HG02885 (cell line): ENCODE measurements at regions not wholly inside any gene's neighbourhood (a gene's known extent, or its start where the extent isn't known, plus 50 kb on each side); places are given as distances from the start of the nearest gene placed in this dataset.
"Not testable (repeated sequence)": the region's sequence is repeated elsewhere in the genome, so short reads cannot be mapped to it uniquely, and the experiment has no call there.

Experiments used
- ATAC-seq: cut with Tn5 transposase; IDR thresholded peaks from one replicate; pipeline ENCODE4 v1.9.1; 2021; ENCODE audit warnings: mild to moderate bottlenecking; ENCODE audit not compliant: unreplicated experiment, poor library complexity

DNA sequence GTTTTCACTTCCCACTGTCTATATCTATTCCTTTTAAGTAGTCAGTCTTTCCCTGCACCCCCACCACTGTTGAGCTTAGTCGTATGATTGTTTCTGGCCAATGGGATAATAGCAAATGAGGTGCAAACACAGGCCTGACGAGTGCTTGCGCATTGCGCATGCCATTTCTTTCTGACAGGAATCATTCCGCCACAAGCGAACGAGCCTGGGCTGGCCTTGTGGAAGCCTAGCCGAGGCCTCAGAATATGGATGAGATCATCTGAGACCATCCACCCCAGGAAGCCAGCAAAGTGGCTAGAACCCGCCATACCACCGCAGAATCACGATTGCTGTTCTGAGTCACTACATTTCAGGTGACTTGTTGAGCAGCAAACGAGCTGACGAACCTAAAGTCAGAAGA is 52.2 kb upstream of the PRL start:
- no peak for ATAC-seq

DNA sequence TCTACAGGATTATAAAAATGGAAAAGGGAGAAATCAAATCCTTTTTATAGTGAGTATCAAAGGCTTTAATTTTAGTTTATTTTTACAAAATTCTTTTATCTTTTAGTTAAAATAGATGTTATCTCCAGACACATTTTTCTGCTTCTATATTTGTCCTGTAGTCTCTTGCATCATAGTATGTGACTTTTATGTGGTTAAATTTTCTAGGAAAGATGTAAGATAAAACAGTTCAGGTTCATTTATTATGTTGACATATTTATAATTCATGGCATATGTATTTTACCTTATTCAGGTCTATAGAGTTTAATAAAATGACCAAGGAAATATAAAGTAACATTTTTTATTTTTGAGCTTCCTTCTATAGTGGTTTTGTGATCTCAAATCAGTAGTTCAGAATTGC is 52.7 kb upstream of the PRL start:
- ATAC-seq: no peak

DNA sequence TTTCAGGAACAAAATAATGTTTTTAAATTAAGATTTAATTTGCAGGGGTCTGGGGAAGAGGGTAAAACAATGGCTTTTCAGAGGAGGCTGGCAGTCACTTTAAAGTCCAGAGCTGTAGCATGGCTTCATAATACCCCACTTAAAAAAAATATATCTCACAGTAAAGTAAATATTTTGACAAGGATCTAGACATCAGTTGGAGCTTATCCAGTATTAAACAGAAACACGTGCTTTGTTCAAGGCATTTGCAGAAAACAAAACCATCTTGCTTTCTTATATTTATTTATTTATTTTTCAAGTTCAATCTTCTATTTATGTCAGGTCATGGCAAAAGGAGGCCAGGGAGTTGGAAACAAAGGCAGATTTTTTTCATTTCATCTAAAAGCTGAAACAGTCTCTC is 53.3 kb upstream of the PRL start:
- ATAC-seq: no peak

DNA sequence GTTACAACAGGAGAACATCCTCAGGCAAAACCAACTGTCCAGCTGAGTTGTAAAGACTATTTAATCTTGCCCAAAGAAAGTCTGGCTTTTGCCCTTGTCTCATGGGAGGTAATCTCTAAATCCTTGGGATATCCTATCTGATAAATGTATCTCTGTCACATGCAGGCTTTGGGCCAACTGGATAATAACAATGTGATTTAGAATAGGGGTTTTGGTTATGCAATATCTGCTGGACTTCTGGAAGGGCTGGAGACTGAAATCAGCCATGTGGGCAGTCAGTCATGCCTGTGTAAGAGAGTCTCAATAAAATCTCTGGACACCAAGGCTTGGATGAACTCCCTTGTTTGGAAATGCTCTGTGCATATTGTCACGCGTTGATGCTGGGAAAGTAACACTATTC is 56.3 kb upstream of the PRL start:
- no peak for ATAC-seq

DNA sequence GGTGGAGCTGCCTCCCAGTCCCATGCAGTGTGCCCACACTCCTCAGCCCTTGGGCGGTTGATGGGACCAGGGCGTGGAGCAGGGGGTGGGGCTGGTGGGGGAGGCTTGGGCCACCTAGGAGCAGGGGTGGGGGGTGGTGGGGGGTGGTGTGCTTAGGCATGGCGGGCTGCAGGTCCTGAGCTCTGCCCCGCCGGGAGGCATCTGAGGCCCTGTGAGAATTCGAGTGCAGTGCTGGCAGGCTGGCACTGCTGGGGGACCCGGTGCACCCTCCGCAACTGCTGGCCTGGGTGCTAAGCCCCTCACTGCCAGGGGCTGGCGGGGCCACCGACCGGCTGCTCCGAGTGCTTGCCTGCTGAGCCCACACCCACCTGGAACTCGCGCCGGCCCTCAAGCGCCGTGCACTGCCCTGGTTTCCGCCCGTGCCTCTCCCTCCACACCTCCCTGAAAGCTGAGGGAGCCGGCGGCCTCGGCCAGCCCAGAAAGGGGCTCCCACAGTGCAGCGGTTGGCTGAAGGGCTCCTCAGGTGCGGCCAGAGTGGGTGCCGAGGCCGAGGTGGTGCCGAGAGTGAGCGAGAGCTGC is 59.6 kb upstream of the PRL start:
- no peak for ATAC-seq

DNA sequence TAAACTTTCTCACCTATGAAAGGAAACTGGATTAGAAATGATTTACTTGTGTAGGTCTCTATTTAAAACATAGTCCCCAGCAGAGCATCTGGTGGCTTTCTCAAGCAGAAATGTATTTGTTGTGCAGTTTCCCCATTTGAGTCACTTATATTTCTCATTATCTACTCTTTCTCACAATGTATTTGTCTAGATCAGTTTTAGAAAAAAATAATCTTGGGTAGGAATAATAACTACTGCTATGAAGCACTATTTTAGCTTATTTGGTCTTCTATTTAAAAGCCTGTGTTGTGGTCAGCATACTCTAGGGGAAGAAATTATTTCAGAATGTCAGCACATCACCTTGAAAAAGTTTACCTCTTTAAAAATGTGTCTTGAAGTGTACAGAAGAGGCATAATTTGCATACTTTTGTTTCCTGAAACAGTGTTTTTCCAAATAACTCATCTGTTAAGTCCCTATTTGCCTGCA is 60.9 kb upstream of the PRL start:
- ATAC-seq: peak; percentile 79

DNA sequence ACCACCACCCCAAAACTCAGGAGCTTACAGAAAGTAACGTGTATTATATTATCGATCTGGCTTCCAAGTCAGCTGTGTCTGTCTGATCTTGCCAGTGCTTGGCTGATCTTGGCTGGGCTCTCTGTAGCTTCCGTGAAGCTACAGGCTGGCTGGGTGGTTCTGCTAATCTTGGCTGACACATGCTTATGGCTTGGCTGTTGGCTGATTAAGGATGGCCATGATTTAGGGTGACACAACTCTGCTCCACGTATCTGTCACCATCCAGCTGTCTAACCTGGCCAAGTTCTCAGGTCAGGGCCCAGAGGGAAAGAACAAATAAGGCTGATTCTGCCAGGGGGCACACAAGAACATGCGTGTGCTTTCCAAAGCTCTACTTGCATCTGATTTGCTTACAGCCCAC is 64.7 kb upstream of the PRL start:
- ATAC-seq: no peak

DNA sequence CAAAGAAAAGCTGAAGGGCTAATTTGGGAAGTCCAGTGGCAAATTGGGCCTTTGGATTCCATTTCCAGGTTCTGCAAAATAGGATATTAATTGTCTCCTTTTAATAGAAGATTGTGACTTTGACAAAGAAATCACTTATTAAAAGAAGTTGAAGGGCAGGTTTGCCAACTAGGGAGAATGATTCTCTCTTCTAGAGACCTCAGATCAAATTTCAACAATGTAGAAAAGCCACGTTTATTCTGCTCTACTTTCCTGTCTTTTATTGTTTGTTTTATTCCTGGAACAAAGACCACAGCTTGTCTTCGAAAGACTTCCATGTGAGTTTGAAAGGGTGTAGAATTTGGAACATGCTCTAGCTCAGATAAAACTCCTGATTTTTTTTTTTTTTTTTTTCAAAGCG is 65.5 kb upstream of the PRL start:
- ATAC-seq: no peak

DNA sequence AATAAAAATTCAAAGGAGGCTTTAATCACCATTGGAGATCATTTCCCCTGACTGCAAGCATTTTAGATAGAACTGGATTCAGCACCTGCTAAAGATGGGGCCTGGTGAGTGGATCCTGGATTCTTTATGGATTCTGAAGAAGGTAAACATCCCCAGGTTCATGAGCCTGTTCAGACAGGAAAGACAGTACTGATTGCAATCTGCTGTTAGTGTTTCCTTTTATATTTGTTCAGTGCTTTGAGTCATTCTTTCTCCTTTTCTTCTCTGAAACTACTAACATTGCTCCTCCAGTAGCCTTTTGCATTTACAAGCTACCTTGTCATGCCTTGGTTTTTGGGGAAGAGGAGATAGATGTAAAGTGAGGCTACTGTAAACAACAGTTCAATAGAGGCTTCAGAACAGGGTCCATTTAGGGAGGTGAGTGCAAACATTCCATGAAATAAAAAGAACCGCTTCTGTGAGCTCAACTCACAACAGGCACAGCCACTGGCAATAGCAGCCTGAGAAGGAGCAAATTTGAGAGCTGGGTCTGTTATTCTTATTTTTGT is 66.4 kb upstream of the PRL start:
- no peak for ATAC-seq

DNA sequence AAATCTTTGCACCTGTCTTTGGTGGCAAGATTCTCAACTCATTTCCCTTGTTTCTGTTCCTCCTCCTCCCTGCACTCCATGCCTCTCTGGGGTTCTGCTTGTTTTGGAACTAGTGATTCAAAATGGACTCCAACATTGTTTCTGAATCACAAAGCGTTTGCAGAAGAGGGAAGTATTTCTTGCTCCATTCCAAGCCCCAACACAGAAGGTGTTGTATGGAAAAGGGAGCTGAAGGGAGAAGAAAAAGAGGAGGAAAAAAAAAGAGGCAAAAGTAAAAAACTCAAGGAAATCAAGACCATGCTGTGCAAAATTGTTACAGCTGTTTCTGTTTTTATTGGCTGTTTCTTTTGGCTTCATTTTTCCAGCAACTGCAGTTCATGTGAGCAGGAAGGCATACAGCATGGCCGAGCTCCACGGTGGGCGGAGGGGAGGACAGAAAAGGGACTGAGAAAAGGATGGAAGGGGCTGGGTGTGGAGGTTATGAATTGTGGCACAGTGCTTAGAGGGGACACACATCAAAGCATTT is 66.9 kb upstream of the PRL start:
- ATAC-seq: no peak

DNA sequence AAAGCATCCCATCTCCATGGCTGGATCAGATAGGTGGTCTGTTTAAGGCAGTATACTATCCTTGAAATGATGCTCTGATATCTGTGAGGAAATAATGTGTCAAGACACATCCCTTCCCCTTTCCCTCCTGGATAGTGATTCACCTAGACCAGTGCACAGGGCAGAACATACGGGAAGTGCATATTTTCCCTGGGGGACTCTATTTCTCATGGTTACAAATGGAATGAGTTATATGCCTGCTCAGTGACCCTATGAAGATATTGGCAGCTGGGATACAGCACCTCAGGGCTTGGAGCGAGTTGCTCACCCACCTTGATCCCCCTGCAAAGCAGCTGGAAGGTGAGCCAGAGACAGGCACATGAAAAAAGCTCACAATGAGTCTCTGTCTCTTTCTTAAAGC is 67.5 kb upstream of the PRL start:
- ATAC-seq: no peak

DNA sequence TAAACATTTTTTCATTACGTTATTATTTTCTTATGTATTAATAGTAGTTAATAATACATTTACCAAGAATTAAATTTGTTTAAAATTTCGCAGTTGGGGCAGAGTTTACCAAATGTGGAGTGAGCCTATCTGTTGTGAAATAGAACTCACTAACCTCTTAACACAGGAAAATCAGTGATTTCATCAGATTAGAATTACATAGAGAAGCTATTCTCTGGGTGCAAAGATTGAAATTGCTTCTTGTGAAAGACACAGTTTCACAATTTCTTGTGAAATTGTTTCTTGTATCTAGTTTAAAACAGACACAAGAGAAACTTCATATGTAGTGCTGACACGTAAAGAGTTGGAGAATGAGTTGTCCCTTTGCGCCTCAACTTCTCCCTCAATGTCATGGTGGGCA is 69.4 kb upstream of the PRL start:
- no peak for ATAC-seq

DNA sequence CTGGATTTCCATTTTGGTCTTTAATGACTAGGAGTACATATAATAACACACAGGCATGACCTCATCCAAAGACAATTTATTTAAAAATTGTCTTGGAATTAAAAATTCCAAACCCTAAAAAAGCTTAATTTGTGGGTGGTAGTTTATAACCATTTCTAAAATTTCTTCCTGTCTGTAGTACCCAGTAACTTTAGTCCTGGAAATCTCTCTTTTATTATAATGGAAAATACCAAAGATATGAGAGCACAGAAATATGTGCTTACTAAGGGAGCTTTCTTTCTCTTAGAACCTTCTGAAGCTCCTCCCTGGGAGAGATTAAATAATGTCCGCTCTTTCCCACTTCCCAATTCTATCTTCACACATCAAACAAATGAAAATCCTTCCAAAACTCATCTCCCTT is 70.5 kb upstream of the PRL start:
- ATAC-seq: no peak

DNA sequence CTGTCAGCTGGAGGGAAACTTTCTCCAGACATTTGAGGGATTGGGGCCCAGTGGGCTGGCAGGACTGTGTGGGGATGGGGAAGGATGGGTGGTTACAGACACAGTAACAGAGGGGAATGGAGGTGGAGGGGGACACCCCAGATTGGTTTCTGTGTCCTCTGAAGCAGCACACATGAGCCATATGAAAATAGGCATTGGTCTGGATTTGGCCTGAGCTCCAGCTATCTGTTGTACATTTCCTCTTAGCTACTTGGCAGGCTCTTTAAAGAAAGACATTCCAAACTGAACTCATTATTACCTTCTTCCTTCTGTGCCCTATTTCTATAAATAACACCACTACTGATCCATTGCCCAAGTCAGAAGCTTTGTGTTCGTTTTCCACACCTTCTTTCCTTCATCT is 72.0 kb upstream of the PRL start:
- no peak for ATAC-seq

DNA sequence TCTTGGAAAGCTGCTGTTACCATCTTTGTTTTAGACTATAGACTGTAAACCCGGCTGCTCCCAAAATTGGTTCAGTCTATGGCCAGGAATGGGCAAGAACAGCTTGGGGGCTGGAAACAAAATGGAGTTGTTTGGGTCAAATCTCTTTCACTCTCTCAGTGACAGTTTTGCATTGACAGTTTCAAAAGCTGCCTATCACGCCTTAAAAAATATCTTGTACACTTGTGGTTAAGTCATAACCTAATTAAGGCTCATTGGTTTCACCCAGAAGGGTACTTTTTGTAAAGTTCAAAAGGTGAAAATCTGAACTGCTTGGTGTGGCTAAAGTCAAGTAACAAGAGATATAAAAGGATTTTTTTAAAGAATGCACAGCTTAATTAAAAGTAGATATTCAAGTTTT is 76.1 kb upstream of the PRL start:
- ATAC-seq: peak; percentile 92

DNA sequence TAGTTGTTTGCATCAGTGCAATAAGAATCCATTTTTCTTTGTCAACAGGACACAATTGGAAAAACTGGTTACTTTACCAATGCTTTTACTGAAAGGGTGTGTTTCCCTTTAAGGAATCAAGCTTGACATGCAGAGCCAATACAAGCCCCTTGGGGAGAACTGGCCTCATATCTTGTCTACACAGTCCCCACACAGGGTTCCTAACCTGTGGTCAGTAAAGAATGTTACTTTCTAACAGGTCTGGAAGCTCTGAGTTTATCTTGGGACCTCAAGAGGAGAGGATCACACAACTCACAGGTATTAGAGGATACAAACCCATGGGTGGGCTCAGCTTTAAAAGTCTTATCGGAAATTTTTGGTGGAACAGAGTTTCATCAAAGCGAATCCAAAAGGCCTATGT is 78.1 kb upstream of the PRL start:
- ATAC-seq: not testable (repeated sequence)

DNA sequence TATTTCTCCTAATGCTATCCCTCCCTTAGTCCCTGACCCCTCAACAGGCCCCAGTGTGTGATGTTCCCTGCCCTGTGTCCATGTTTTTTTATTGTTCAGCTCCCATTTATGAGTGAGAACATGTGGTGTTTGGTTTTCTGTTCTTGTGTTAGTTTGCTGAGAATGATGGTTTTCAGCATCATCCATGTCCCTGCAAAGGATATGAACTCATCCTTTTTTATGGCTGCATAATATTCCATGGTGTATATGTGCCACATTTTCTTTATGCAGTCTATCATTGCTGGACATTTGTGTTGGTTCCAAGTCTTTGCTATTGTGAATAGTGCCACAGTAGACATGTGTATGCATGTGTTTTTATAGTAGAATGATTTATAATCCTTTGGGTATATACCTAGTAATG is 79.5 kb upstream of the PRL start:
- not testable (repeated sequence) for ATAC-seq

DNA sequence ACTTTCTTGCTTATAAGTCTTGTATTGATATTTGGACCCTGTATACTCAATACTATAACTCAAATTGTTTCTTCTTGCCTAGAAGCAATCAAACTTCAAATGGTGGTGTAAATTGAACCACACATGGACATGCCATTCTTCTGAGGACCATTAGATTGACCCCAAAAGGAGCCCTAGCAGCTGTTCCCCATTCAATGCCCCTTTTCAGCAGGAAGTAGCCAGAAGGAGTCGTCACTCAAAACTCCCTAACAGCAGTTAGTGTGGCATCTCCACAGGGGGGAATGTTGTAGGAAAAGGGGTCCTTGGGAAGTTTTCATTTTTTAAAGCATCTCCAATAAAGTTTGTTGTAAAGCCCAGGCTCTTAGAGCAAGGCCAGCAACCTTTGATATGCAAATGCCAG is 81.7 kb upstream of the PRL start:
- ATAC-seq: not testable (repeated sequence)

DNA sequence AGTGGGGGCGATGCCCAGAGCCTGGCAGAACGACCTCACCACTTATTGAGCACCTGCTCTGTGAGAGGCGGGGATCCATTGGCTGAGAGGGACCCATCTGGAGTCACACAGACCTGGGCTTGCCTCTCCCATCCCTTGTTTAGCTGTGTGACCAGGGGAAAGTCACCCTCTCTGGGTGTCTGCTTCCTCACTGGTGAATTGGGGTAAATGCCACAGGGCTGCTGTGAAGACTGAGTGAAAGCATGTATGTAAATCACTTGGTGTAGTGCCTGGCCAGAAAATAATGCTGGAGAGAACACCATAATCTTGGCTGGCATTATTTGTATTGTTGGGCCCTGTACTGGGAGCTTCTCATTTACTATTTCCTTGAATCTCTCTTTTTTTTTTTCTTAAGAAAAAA is 83.4 kb upstream of the PRL start:
- ATAC-seq: peak; percentile 57

DNA sequence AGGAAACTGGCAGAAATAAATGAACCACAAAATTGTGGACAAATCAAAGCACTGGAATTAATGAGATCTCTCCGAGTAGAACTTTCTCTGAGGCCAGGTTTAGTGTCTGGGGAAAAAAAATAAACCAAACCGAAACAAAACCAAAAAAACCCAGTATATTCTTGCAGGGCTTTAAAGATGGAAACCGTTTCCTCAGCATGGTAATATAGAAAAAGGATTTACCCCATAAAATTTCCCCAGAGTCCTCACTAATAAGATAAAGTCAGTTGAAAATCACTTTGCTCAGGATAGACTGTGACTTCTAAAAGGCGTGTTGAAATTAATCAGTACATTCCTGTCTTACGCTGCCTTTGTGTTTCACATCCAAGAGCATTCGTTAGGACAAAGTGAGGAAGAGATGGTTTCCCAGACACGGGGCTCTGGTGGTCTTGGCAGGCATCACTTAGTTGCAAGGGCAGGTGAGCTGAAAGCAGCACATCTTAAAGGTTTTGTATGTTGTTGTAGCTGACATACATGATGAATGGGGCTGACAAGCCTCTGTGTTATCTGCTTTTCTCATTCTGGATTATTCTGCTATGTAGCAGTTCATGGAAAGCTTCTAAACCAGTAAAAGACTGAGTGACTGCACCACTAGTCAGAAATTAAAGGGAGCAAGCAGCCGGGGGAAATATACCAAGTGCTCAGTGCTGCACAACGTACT is 85.2 kb upstream of the PRL start:
- ATAC-seq: no peak

DNA sequence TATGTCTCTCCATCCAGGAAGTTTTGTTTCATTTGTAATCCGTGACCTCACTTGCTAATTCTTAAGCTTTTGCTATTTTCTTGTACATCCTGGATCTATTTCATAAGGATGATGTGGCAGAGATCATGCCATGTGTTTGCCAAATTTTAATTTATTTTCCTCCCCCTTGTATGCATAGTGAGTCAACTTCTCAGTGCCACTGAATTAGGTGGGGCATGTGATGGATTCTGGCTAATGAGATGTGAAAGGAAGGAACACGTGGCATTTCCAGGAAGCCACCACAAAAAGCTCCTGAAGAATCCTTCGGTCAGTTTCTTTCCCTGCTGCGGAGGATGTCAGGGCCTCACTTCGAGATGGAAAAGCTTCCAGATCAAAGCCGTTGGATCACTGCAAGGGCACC is 86.2 kb upstream of the PRL start:
- no peak for ATAC-seq

DNA sequence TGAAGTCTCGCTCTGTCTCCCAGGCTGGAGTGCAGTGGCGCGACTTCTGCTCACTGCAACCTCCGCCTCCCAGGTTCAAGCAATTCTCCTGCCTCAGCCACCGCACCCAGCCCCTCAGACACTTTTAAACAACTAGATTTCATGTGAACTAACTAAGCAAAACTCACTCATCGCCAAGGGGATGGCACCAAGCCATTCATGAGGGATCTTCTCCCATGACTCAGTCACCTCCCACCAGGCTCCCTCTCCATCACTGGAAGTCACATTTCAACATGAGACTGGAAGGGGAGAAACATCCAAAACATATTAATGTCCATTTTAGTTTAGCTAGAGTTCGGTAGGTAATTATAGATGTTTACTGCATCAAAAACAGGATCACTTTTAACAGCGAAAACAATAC is 95.9 kb upstream of the PRL start:
- no peak for ATAC-seq
